ENCODE measurements at regions not wholly inside any gene's neighbourhood (a gene's known extent, or its start where the extent isn't known, plus 50 kb on each side); places are given as distances from the start of the nearest gene placed in this dataset.

- ATAC-seq: no peak
- ChIA-PET CTCF (no interaction called here), POLR2A (no interaction called here)
- DNase-seq: no peak
- no peaks in the 10 kb centered on the region for H3K4me1 Mint-ChIP-seq
- peaks cover 5% of the 10 kb centered on the region for H3K27me3 Mint-ChIP-seq
- H3K4me3 Mint-ChIP-seq: no peak overlapping the region
- H3K27ac Mint-ChIP-seq: no peak overlapping the region
- H3K9me3 Mint-ChIP-seq (ENCODE audit: low read depth): no peaks in the 10 kb centered on the region
- intact Hi-C loops (cut with DNase I, micrococcal nuclease): no loop called here
- no peaks in the 10 kb centered on the region for H3K36me3 Mint-ChIP-seq (ENCODE audit: low read depth)
Measured at GRCh38 chr9:86788456-86788855, 158.8 kb downstream of the GAS1 start.

DNA sequence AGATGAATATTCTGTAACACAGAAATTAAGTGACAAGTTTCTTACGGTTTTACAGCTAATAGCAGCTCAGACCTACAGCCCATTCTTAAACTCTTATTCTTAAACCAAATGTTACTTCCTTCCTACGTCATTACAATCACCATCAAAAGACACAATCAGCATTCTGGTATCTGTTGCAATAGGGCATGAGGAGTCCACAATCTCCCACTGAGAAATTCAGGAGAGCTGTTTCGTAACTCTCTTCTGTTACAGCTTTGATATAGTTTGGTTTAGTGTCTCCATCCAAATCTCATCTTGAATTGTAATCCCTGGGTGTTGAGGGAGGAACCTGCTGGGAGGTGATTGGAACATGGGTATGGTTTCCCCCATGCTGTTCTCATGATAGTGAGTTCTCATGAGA lies 163.4 kb downstream of the GAS1 start:
- ATAC-seq (no peak), DNase-seq (no peak)
- H3K4me1 Mint-ChIP-seq: no peaks in the 10 kb centered on the region
- H3K4me3 Mint-ChIP-seq: no peak overlapping the region
- ChIA-PET POLR2A (no interaction called here), CTCF (no interaction called here)
- no peaks in the 10 kb centered on the region for H3K36me3 Mint-ChIP-seq (ENCODE audit: low read depth)
- H3K9me3 Mint-ChIP-seq (ENCODE audit: low read depth): no peaks in the 10 kb centered on the region
- no peak overlapping the region for H3K27ac Mint-ChIP-seq
- intact Hi-C loops (cut with DNase I, micrococcal nuclease): no loop called here
- H3K27me3 Mint-ChIP-seq: peaks cover 12% of the 10 kb centered on the region

DNA sequence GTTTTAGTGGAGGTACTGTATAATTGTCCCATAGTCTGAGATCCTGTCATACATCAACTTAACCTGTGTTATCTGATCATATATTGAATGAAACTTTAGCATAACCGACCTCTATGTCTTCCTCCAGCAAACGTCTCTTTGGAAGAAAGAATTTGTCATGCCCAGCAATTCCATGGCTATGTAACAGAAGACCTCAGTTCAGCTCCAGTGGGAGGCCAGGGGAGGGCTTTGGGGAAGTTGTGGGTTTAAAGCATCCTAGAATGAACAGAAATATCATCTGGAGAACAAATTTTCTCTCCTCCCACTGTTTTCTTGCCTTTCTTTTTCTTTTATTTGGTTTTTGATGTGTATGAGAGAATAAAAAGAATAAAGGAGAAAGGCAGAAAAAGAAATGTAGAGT lies 164.5 kb downstream of the GAS1 start:
- ATAC-seq (no peak), DNase-seq (no peak)
- ChIA-PET CTCF (interaction anchor here (1.1 kb wide), 1 partner anchor 20 kb away, joined by 3 read pairs; no protein-coding TSS in a partner anchor), POLR2A (no interaction called here)
- Mint-ChIP-seq H3K4me1 (no peaks in the 10 kb centered on the region), H3K27ac (no peak overlapping the region), H3K36me3 (ENCODE audit: low read depth) (no peaks in the 10 kb centered on the region), H3K4me3 (no peak overlapping the region), H3K9me3 (ENCODE audit: low read depth) (no peaks in the 10 kb centered on the region), H3K27me3 (peaks cover 12% of the 10 kb centered on the region)
- intact Hi-C loops (cut with DNase I, micrococcal nuclease): no loop called here

DNA sequence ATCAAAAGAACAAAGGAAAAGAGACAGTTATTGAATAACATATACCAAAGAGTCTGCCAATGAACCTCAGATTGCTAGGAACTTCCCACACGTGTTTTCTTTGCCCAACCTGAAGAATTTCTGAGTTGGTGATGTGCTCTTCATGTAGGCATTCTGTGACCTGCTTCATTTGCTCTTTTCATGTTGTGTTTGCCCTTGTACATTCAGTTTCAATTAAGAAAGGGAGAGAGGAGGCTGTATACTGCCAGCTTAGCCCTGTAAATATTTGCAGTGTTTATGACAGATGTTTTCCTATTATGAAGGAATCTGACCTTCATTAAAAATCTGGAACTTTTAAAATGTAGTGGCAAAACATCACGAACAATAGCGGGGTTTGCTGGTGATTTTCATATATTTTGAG lies 168.5 kb downstream of the GAS1 start:
- intact Hi-C loops (cut with DNase I, micrococcal nuclease): no loop called here
- Mint-ChIP-seq H3K27ac (no peak overlapping the region), H3K4me3 (no peak overlapping the region), H3K9me3 (ENCODE audit: low read depth) (no peaks in the 10 kb centered on the region), H3K36me3 (ENCODE audit: low read depth) (no peaks in the 10 kb centered on the region), H3K4me1 (no peaks in the 10 kb centered on the region), H3K27me3 (peaks cover 10% of the 10 kb centered on the region)
- CTCF ChIA-PET: no interaction called here
- POLR2A ChIA-PET: no interaction called here
- no peak for ATAC-seq
- DNase-seq: no peak

DNA sequence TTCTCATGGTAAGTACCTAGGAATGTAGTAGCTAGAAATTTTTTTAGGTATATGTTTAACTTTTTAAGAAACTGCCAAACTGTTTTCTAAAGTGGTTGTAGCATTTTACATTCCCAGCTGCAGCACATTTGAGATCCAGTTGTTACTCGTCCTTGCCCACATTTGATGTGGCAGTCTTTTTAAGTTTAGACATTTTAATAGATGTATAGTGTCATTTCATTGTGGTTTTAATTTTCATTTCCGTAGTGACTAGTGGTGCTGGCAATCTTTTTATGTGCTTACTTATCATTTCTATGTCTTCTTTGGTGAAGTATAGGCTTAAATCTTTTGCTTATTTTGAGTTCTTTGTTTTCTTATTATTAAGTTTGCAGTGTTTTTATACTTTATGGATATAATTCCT lies 171.6 kb downstream of the GAS1 start:
- Mint-ChIP-seq H3K4me3 (no peak overlapping the region), H3K9me3 (ENCODE audit: low read depth) (no peaks in the 10 kb centered on the region), H3K36me3 (ENCODE audit: low read depth) (no peaks in the 10 kb centered on the region), H3K27ac (no peak overlapping the region), H3K27me3 (peaks cover 3% of the 10 kb centered on the region), H3K4me1 (no peaks in the 10 kb centered on the region)
- ChIA-PET CTCF (no interaction called here), POLR2A (interaction anchor here (0.7 kb wide), 1 partner anchor 426 kb away, joined by 3 read pairs; no protein-coding TSS in a partner anchor)
- ATAC-seq: no peak
- intact Hi-C loops (cut with DNase I, micrococcal nuclease): no loop called here
- no peak for DNase-seq

DNA sequence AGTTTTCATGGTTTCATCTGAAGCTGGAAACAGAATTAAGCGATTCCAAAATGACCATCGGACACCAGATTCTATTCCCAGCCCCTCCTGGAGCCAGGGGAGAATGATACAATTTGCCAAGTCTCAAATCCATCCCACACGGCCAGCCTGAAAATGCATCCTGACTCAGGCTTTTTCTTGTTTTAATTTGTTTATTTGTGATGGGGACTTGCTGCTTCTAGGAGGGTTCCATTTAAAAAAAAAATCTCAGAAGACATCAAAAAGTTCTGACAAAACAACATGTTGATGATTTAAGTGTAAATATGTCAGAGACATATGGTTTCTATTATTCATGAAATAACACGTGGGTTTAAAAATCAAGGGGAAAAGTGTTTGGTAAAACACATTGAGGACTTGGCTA lies 173.2 kb downstream of the GAS1 start:
- no peak overlapping the region for H3K4me3 Mint-ChIP-seq
- no peak for DNase-seq
- ATAC-seq: no peak
- H3K27ac Mint-ChIP-seq: no peak overlapping the region
- intact Hi-C loops (cut with DNase I, micrococcal nuclease): no loop called here
- H3K9me3 Mint-ChIP-seq (ENCODE audit: low read depth): no peaks in the 10 kb centered on the region
- H3K36me3 Mint-ChIP-seq (ENCODE audit: low read depth): no peaks in the 10 kb centered on the region
- ChIA-PET CTCF (no interaction called here), POLR2A (no interaction called here)
- no peaks in the 10 kb centered on the region for H3K4me1 Mint-ChIP-seq
- H3K27me3 Mint-ChIP-seq: no peaks in the 10 kb centered on the region

- DNase-seq (no peak), ATAC-seq (no peak)
- intact Hi-C loops (cut with DNase I, micrococcal nuclease): no loop called here
- H3K4me3 Mint-ChIP-seq: no peak overlapping the region
- H3K27ac Mint-ChIP-seq: no peak overlapping the region
- ChIA-PET CTCF (interaction anchor here (0.6 kb wide), 1 partner anchor 65 kb away, joined by 3 read pairs; no protein-coding TSS in a partner anchor), POLR2A (no interaction called here)
- no peaks in the 10 kb centered on the region for H3K4me1 Mint-ChIP-seq
- no peaks in the 10 kb centered on the region for H3K9me3 Mint-ChIP-seq (ENCODE audit: low read depth)
- H3K27me3 Mint-ChIP-seq: peaks cover 2% of the 10 kb centered on the region
- H3K36me3 Mint-ChIP-seq (ENCODE audit: low read depth): no peaks in the 10 kb centered on the region
Measured at GRCh38 chr9:86773422-86773945, 173.8 kb downstream of the GAS1 start.

DNA sequence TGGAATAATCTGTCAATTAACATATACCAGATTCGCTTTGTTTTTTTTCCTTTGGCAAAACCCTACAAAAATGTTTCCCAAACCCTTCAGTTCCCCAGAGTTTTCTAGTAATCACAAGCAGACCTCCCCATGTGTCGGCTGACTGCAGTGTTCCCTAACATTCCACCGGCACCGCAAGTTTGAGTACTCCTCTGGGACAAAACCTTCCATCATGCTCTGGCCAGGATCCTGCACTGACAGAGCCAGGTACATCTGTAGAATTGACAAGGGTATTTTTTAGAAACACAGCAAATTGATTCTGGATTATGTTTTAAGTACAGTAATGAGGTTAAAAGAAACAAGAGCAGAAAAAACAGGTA lies 174.7 kb downstream of the GAS1 start:
- Mint-ChIP-seq H3K9me3 (ENCODE audit: low read depth) (no peaks in the 10 kb centered on the region), H3K4me3 (no peak overlapping the region), H3K27ac (no peak overlapping the region), H3K36me3 (ENCODE audit: low read depth) (no peaks in the 10 kb centered on the region), H3K27me3 (peaks cover 5% of the 10 kb centered on the region), H3K4me1 (no peaks in the 10 kb centered on the region)
- ChIA-PET CTCF (interaction anchor here (0.6 kb wide), 1 partner anchor 66 kb away, joined by 3 read pairs; no protein-coding TSS in a partner anchor), POLR2A (no interaction called here)
- DNase-seq (no peak), ATAC-seq (no peak)
- intact Hi-C loops (cut with DNase I, micrococcal nuclease): no loop called here

DNA sequence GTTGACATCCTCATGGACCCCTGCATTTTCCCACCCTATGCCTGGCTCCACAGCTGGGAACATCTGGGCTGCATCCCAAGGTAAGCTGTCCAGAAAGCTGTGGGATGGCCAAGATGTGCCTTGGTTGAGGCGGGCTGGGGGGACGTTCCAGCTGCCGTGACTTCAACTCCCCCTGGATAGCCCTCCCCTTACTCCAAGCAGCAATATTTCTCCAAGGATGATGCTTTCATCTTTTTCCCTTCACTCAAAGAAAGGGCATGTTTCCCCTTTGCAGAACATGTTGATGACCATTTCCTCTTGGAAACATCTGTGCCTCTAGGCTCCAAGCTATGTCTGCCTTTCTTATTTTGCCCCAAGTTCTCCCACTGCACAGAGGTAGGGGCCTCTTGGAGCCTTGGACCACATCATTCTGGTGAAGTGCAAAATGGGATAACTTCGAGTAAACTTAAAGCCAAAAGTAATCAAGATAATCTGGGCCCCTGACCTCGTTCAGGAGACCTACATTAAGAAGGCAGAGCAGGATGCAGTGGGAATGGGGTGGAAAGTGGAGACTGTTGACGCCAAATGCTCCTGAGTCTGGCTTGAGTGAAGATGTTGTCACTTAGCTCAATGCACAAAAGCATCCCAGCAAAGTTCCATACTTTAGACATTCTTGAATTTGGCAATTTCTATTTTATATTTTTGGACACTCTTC lies 175.2 kb downstream of the GAS1 start:
- Mint-ChIP-seq H3K4me3 (no peak overlapping the region), H3K27me3 (peaks cover 5% of the 10 kb centered on the region), H3K36me3 (ENCODE audit: low read depth) (no peaks in the 10 kb centered on the region), H3K9me3 (ENCODE audit: low read depth) (no peaks in the 10 kb centered on the region), H3K4me1 (no peaks in the 10 kb centered on the region), H3K27ac (no peak overlapping the region)
- no peak for ATAC-seq
- ChIA-PET CTCF (no interaction called here), POLR2A (no interaction called here)
- DNase-seq: no peak
- intact Hi-C loops (cut with DNase I, micrococcal nuclease): no loop called here

- H3K27me3 Mint-ChIP-seq: peaks cover 5% of the 10 kb centered on the region
- no peaks in the 10 kb centered on the region for H3K36me3 Mint-ChIP-seq (ENCODE audit: low read depth)
- no peaks in the 10 kb centered on the region for H3K9me3 Mint-ChIP-seq (ENCODE audit: low read depth)
- ChIA-PET POLR2A (no interaction called here), CTCF (no interaction called here)
- no peak overlapping the region for H3K4me3 Mint-ChIP-seq
- DNase-seq (no peak), ATAC-seq (no peak)
- intact Hi-C loops (cut with DNase I, micrococcal nuclease): no loop called here
- no peaks in the 10 kb centered on the region for H3K4me1 Mint-ChIP-seq
- no peak overlapping the region for H3K27ac Mint-ChIP-seq
Measured at GRCh38 chr9:86771420-86771819, 175.9 kb downstream of the GAS1 start.

GRCh38 chr9:86768709-86769108 lies 178.6 kb downstream of the GAS1 start:
- H3K4me1 Mint-ChIP-seq: no peaks in the 10 kb centered on the region
- intact Hi-C loops (cut with DNase I, micrococcal nuclease): no loop called here
- DNase-seq: no peak
- POLR2A ChIA-PET: no interaction called here
- no peaks in the 10 kb centered on the region for H3K36me3 Mint-ChIP-seq (ENCODE audit: low read depth)
- H3K4me3 Mint-ChIP-seq: no peak overlapping the region
- H3K27ac Mint-ChIP-seq: no peak overlapping the region
- H3K27me3 Mint-ChIP-seq: peaks cover 5% of the 10 kb centered on the region
- ATAC-seq: no peak
- no peaks in the 10 kb centered on the region for H3K9me3 Mint-ChIP-seq (ENCODE audit: low read depth)
- CTCF ChIA-PET: interaction anchor here (0.5 kb wide), 1 partner anchor 554 kb away, joined by 3 read pairs; no protein-coding TSS in a partner anchor

GRCh38 chr9:86768020-86768419 lies 179.3 kb downstream of the GAS1 start:
- H3K4me3 Mint-ChIP-seq: no peak overlapping the region
- CTCF ChIA-PET: interaction anchor here (0.5 to 0.6 kb wide), 2 partner anchors 555 to 863 kb away, joined by 3 read pairs; no protein-coding TSS in a partner anchor

More at GRCh38 chr9:86768020-86768419, 179.3 kb downstream of the GAS1 start:
- POLR2A ChIA-PET: no interaction called here
- ATAC-seq (no peak), DNase-seq (no peak)
- H3K27ac Mint-ChIP-seq: no peak overlapping the region
- no peaks in the 10 kb centered on the region for H3K36me3 Mint-ChIP-seq (ENCODE audit: low read depth)
- H3K9me3 Mint-ChIP-seq (ENCODE audit: low read depth): no peaks in the 10 kb centered on the region
- intact Hi-C loops (cut with DNase I, micrococcal nuclease): no loop called here
- H3K4me1 Mint-ChIP-seq: no peaks in the 10 kb centered on the region
- H3K27me3 Mint-ChIP-seq: peaks cover 5% of the 10 kb centered on the region

All from activated CD4-positive, alpha-beta T cell treated with anti-CD3 and anti-CD28 coated beads for 36 hours (primary cell).